Muscle layer of colon (tissue), 2 donors: ENCODE measurements at regions not wholly inside any gene's neighbourhood (a gene's known extent, or its start where the extent isn't known, plus 50 kb on each side); places are given as distances from the start of the nearest gene placed in this dataset.
"Not testable (repeated sequence)": the region's sequence is repeated elsewhere in the genome, so short reads cannot be mapped to it uniquely, and the experiment has no call there.

Source experiments
- H3K27ac ChIP-seq: one replicate; pipeline ENCODE4 v1.7.0; 2013; ENCODE audit warnings: low read depth, mild to moderate bottlenecking, low read length, moderate library complexity
- H3K27me3 ChIP-seq, 2 donors: one replicate each; pipeline ENCODE4 v1.7.0; 2013; ENCODE audit warnings: low read length in 2 of 2, mild to moderate bottlenecking in 2 of 2; ENCODE audit not compliant: insufficient read depth in 2 of 2, control insufficient read depth in 1 of 2
- H3K36me3 ChIP-seq: one replicate; pipeline ENCODE4 v1.7.0; 2013; ENCODE audit warnings: mild to moderate bottlenecking, low read length; ENCODE audit not compliant: insufficient read depth
- H3K4me1 ChIP-seq: one replicate; pipeline ENCODE4 v1.7.0; 2013; ENCODE audit warnings: mild to moderate bottlenecking, low read length; ENCODE audit not compliant: insufficient read depth
- H3K4me3 ChIP-seq, 2 donors: one replicate each; pipeline ENCODE4 v1.7.0; 2013; ENCODE audit warnings: low read length in 2 of 2, low read depth in 1 of 2, mild to moderate bottlenecking in 1 of 2, moderate library complexity in 1 of 2
- H3K9ac ChIP-seq: one replicate; pipeline ENCODE4 v1.7.0; 2013; ENCODE audit warnings: low read length
- H3K9me3 ChIP-seq: one replicate; pipeline ENCODE4 v1.7.0; 2013; ENCODE audit warnings: mild to moderate bottlenecking, low read length
- donor health status: abdominal sarcoma.
- donor health status: Adenocarcinoma of cecum.

DNA sequence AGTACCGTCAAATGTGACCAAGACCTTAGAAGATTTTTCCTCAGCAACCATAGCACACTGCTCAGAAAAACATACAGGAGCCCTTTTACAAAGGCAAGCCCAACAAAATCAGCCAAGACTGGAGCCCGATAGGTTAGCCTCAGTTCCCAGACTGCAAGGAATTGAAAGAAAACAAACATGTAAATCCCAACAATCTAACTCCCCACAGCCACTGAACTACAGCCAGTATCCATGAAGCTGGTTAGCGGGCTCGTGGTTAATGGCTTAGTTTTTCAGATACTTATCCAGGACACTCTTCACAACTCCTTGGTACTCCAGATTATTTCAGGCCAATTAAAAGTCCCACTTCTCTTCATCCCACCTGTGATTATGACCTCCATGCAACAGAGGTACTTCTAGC, 201.6 kb downstream of the IPMK start:
- H3K9ac ChIP-seq, result no peak overlapping the region
- H3K36me3 ChIP-seq, result no peaks in the 10 kb centered on the region
- H3K4me1 ChIP-seq, result no peaks in the 10 kb centered on the region
- H3K4me3 ChIP-seq, result no peak overlapping the region
- H3K27ac ChIP-seq, result no peak overlapping the region
- no peaks in the 10 kb centered on the region for H3K27me3 ChIP-seq
- no peaks in the 10 kb centered on the region for H3K9me3 ChIP-seq

DNA sequence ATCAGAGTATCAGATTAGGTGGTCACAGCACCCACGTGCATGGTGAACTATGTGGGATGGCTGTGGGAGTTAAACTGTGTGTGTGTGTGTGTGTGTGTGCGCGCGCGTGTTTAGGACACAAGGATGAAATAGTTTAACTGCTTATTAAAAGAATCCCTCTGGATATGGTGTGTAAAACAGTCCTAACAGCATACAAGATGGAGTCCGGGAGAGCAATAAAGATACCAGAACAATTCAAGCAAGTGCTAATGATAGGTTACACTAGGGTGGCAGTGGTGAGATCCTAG, 202.2 kb downstream of the IPMK start:
- H3K4me1 ChIP-seq, result no peaks in the 10 kb centered on the region
- H3K4me3 ChIP-seq, result no peak overlapping the region
- no peak overlapping the region for H3K27ac ChIP-seq
- H3K9ac ChIP-seq, result no peak overlapping the region
- no peaks in the 10 kb centered on the region for H3K27me3 ChIP-seq
- no peaks in the 10 kb centered on the region for H3K36me3 ChIP-seq
- H3K9me3 ChIP-seq, result no peaks in the 10 kb centered on the region

DNA sequence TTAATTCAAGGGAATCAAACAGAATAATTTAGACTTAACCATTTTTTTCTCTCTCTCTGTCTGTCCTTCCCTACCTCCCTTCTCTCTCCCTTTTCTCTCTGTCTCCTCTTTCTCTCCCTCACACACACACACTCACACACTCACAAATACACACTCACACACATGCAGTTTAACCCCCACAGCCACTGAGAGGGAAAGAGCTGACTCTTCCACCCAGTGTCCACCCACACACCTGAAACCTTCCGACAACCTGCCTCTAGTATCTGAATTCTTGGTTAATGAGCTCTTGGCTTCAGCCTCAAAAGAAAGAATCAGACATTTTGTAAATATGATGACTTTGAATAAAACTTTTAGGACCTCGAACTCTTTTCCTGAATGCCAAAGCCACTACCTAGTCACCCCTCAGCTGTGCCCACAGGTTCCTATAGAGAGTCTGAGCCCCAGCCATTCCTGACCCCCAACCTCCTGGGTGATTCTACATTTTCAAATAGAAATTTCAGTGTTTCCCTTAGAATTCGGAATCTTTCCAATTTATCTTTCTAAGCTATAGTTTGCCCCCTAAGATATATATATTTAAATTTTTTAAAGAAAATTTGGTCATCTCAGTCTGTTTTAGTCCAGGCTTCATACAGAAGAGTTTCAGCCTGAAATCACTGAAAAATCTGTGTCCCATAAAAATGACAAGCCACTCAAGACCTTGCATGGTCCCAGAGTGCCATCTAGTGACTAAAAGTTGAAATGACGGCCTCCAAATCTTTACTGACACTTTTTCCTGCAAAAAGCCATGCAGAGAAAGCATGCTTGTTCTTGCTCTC, 202.8 kb downstream of the IPMK start:
- Histone ChIP-seq H3K9me3 (no peaks in the 10 kb centered on the region), H3K4me3 (no peak overlapping the region), H3K9ac (no peak overlapping the region), H3K27ac (no peak overlapping the region), H3K4me1 (no peaks in the 10 kb centered on the region), H3K27me3 (no peaks in the 10 kb centered on the region), H3K36me3 (no peaks in the 10 kb centered on the region)

DNA sequence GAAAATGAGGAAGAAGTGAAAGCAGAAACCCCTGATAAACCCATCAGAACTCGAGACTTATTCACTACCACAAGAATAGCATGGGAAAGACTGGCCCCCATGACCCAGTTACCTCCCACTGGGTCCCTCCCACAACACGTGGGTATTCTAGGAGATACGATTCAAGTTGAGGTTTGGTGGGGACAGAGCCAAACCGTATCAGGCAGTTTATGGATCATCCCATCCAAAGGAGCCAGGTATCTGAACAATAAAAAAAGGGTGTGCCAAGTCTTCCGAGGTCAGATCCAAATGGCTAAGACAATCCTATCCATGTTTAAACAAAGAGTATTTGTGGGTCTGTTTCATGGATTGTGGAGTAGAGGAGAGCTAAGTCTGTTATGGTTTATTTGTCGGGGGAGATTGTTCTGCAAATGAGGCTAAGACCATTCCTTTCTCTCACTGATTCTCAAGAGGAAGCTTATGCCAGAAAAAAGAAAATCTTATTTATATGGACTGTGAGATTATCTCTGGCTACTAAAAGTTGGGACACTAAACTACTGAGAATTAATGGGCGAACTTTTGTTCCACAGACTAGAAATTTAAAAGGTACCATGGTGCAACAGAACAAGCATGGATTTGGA, 203.7 kb downstream of the IPMK start:
- Histone ChIP-seq H3K36me3 (no peaks in the 10 kb centered on the region), H3K9me3 (no peaks in the 10 kb centered on the region), H3K4me3 (no peak overlapping the region), H3K27me3 (no peaks in the 10 kb centered on the region), H3K4me1 (no peaks in the 10 kb centered on the region), H3K27ac (no peak overlapping the region), H3K9ac (no peak overlapping the region)

DNA sequence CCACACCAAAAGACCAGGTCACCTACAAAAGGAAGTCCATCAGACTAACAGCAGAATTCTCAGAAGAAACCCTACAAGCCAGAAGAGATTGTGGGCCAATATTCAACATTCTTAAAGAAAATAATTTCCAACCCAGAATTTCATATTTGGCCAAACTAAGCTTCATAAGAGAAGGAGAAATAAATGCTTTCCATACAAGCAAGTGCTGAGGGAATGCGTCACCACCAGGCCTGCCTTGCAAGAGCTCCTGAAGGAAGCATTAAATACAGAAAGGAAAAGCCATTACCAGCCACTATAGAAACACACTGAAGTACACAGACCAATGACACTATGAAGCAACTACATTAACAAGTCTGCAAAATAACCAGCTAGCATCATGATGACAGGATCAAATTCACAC, 209.0 kb downstream of the IPMK start:
- H3K36me3 ChIP-seq, H3K9ac ChIP-seq, H3K9me3 ChIP-seq: not testable (repeated sequence)

DNA sequence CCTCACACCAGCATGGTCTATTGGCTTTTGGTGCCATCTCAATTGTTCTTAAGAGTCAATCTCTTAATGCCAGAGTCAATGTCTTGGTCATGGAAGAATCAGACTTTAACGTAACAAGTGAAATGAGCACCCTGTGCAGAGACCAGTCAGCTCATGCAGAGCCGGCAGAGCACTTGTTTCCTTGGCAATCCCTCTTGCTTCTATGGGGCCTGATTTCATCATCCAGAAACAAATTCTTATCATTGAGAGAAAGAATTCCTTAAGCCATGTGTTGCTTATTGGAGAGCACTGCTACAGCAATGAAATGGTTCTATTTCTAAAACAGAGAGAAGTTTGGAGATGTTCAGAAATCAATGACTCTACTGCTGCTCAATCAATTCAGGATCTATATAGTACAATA, 212.8 kb downstream of the IPMK start:
- Histone ChIP-seq H3K27me3 (no peaks in the 10 kb centered on the region), H3K4me3 (no peak overlapping the region)

More for the DNA sequence above, 209.0 kb downstream of the IPMK start:
- H3K4me1 ChIP-seq, H3K27ac ChIP-seq, H3K4me3 ChIP-seq, H3K27me3 ChIP-seq: not testable (repeated sequence)

DNA sequence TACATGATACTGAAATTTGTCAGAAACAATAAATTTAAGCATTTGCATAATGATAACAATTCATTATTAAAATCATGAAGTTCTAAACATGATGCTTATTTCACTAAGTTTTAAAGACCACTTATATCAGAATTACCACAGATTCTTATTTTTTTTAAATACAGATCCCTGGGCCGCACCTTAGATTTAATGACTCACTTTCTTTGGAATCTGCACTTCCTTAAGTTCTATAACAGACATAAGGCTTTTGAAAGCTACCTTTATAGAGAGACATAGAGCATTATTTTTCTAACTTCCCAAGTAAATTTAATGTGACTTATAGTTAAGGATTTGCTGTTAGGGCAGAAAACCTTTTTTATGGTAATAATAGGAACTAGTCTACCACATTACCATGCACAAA, 214.9 kb downstream of the IPMK start:
- Histone ChIP-seq H3K27ac (no peak overlapping the region), H3K36me3 (no peaks in the 10 kb centered on the region), H3K9ac (no peak overlapping the region), H3K9me3 (no peaks in the 10 kb centered on the region), H3K27me3 (no peaks in the 10 kb centered on the region), H3K4me3 (no peak overlapping the region), H3K4me1 (no peaks in the 10 kb centered on the region)

More for the DNA sequence above, 212.8 kb downstream of the IPMK start:
- H3K36me3 ChIP-seq, result no peaks in the 10 kb centered on the region
- H3K9me3 ChIP-seq, result no peaks in the 10 kb centered on the region
- H3K4me1 ChIP-seq, result no peaks in the 10 kb centered on the region
- no peak overlapping the region for H3K27ac ChIP-seq
- no peak overlapping the region for H3K9ac ChIP-seq

DNA sequence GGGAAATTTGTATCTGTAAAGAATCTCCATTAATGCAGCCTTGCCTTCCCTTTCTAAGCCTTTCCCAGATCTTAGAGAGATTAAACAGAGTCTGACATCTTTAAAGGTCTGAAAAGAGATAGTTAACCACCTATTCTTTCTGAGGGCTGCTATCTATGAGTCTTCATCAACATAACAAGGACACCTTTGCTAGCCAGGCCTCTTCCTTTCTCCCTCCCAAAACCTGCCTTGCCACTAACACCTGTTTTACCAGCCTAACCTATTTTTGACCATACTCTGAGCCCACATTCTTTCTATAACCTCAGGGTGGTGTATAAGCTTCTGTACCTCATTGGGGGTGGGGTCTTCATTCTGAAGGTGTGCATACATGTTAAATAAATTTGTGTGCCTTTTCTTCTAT, 217.1 kb downstream of the IPMK start:
- Histone ChIP-seq H3K36me3 (no peaks in the 10 kb centered on the region), H3K4me3 (no peak overlapping the region), H3K9ac (no peak overlapping the region), H3K27ac (no peak overlapping the region), H3K9me3 (no peaks in the 10 kb centered on the region), H3K4me1 (no peaks in the 10 kb centered on the region), H3K27me3 (no peaks in the 10 kb centered on the region)

DNA sequence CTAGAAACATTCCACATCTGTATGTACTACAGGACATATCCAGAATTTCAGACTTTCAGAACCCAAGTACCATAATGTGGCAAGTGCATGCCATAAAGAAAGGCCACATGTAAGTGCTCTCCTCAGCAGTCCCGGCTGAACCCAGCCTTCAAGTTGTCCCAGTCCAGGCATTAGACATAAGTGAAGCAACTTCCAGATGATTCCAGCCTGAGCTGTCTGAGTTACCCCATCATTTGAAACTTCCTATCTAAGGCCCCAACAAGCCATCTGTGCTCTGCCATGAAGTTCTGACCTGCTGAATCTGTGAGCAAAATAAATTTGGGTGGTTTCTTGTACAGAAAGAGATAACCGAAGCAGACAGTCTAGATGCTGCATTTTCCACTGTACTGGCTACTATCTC, 218.8 kb downstream of the IPMK start:
- Histone ChIP-seq H3K27ac (no peak overlapping the region), H3K4me1 (no peaks in the 10 kb centered on the region), H3K4me3 (no peak overlapping the region), H3K9ac (no peak overlapping the region), H3K9me3 (no peaks in the 10 kb centered on the region), H3K27me3 (no peaks in the 10 kb centered on the region), H3K36me3 (no peaks in the 10 kb centered on the region)

DNA sequence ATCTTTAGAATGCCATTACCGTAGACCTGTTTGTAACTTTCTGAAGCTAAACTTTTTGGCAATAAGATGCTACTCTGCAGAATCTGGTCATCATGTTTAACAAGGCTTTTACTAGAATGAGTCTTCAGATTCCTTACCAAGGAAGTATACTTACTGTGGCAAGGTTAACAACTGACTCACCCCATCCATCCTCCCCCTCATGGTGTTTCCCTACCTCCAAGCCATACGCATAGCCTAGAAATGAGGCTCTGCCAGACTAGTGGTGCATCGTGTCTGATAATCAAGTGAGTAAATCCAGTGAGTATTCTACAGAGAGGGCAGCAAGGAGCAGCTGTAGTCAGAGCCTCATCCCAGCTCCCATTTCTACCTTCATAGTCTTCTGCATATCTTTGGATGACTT, 223.6 kb downstream of the IPMK start:
- no peaks in the 10 kb centered on the region for H3K27me3 ChIP-seq
- H3K9me3 ChIP-seq, result no peaks in the 10 kb centered on the region
- H3K4me1 ChIP-seq, result no peaks in the 10 kb centered on the region
- no peak overlapping the region for H3K9ac ChIP-seq
- H3K4me3 ChIP-seq, result no peak overlapping the region
- no peak overlapping the region for H3K27ac ChIP-seq
- H3K36me3 ChIP-seq, result no peaks in the 10 kb centered on the region

DNA sequence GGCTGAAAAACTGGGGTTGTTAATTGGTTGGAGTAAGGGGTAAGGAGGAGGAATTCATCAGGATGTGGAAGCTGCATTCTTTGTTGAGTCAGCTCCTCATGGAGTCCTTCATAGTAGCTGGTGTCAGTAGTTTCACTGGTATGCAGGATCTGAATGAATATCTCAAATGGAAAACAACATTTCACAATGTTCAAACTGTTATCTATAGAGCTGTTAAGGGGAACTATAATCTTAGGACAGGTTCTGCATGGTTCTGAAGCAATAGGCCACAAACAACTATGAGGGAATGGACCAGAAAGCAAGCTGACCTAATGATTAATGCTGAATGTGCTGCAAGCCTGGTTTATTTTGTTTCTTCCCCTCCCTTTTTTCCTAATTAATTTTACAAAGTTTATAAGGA, 225.8 kb downstream of the IPMK start:
- Histone ChIP-seq H3K27ac (no peak overlapping the region), H3K9ac (no peak overlapping the region), H3K36me3 (no peaks in the 10 kb centered on the region), H3K9me3 (no peaks in the 10 kb centered on the region), H3K4me1 (no peaks in the 10 kb centered on the region), H3K27me3 (no peaks in the 10 kb centered on the region), H3K4me3 (no peak overlapping the region)

DNA sequence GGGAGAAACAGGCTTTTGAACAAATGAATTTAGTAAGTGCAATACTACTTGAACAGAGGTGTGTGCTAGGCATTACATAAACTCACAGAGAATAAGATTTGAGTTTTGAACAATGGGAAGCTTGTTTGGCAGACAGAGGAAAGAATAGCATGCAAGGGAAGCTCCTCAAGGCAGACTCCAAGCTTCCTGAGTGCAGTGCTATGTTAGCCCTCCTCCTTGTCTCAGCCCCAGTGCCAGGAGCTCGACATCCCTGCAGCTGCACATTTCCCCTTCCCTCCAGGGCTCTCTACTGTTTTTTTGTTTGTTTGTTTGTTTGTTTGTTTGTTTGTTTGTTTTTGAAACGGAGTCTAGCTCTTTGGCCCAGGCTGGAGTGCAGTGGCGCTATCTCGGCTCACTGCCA, 237.5 kb downstream of the IPMK start:
- no peak overlapping the region for H3K27ac ChIP-seq
- H3K27me3 ChIP-seq, result no peaks in the 10 kb centered on the region
- H3K36me3 ChIP-seq, result no peaks in the 10 kb centered on the region
- no peaks in the 10 kb centered on the region for H3K4me1 ChIP-seq
- H3K4me3 ChIP-seq, result no peak overlapping the region
- no peak overlapping the region for H3K9ac ChIP-seq
- H3K9me3 ChIP-seq, result no peaks in the 10 kb centered on the region
